Esophagus muscularis mucosa (tissue), 4 donors: ENCODE measurements at regions not wholly inside any gene's neighbourhood (a gene's known extent, or its start where the extent isn't known, plus 50 kb on each side); places are given as distances from the start of the nearest gene placed in this dataset.

Experiments
- DNase-seq: peaks from one replicate; pipeline ENCODE4 v3.0.0-alpha.2; 2017; ENCODE audit errors: extremely low spot score
- H3K27ac ChIP-seq, 4 donors: fragments of 200-600 bp; sonication (generic); replicated peaks in 1 of 4; 1 replicate in 3 of 4; 2 replicates in 1 of 4; pipeline ENCODE4 v1.5.1; 2016 to 2019; ENCODE audit warnings: mild to moderate bottlenecking in 1 of 4
- H3K27me3 ChIP-seq, 4 donors: fragments of 200-600 bp; sonication (generic); one replicate each; pipeline versions ENCODE4 v1.5.1 to v1.6.0; 2016 to 2019
- H3K36me3 ChIP-seq, 4 donors: fragments of 200-600 bp; sonication (generic); one replicate each; pipeline ENCODE4 v1.5.1; 2016 to 2019
- H3K4me1 ChIP-seq, 4 donors: fragments of 200-600 bp; sonication (generic); one replicate each; pipeline ENCODE4 v1.5.1; 2016 to 2019
- H3K4me3 ChIP-seq, 4 donors: fragments of 200-600 bp; sonication (generic); 1 replicate in 2 of 4; 2 replicates in 2 of 4; pipeline ENCODE4 v1.5.1; 2016 to 2019; ENCODE audit warnings: mild to moderate bottlenecking in 4 of 4, moderate library complexity in 1 of 4
- H3K9me3 ChIP-seq, 4 donors: fragments of 200-600 bp; sonication (generic); 1 replicate in 3 of 4; 2 replicates in 1 of 4; pipeline ENCODE4 v1.5.1; 2016 to 2019
- CTCF ChIP-seq, 3 experiments: fragments of 200-600 bp in 2 of 3; fragments of 450-650 bp in 1 of 3; sonication (generic) in 2 of 3; IDR thresholded peaks; one replicate each; pipeline ENCODE4 v1.5.1; 2017 to 2019; ENCODE audit warnings: antibody characterized with exemption in 3 of 3, mild to moderate bottlenecking in 2 of 3, moderate library complexity in 1 of 3
- EP300 ChIP-seq: sonication (generic); formaldehyde crosslinking; IDR thresholded peaks from one replicate; pipeline ENCODE4 v1.6.1; 2017; ENCODE audit warnings: antibody characterized with exemption
- POLR2A ChIP-seq: fragments of 450-650 bp; IDR thresholded peaks from one replicate; pipeline ENCODE4 v1.6.1; 2017; ENCODE audit warnings: antibody characterized with exemption, moderate library complexity, mild to moderate bottlenecking, low read depth
- POLR2AphosphoS5 ChIP-seq, 2 donors: sonication (generic); formaldehyde crosslinking; IDR thresholded peaks; one replicate each; pipeline ENCODE4 v1.6.1; 2017; ENCODE audit warnings: antibody characterized with exemption in 2 of 2
- WGBS: methylation state at CpG from one replicate; pipeline ENCODE4 v1.1.5; 2018; 5-methylcytosine and 5-hydroxymethylcytosine counted together
- intact Hi-C: fragments of 100-400 bp; cut with DNase I; formaldehyde crosslinking; loops from one replicate; pipeline ENCODE4 v1.15.1; 2023

- Histone ChIP-seq H3K4me3 (no peak overlapping the region), H3K4me1 (peaks cover 0 to 11% (median 8%) of the 10 kb centered on the region in 4 donors), H3K27ac (no peak overlapping the region), H3K9me3 (no peaks in the 10 kb centered on the region), H3K27me3 (peaks cover 0 to 9% (median 0%) of the 10 kb centered on the region in 4 donors), H3K36me3 (no peaks in the 10 kb centered on the region)
- WGBS: 88% methylated on average over 5 of the region's 5 CpGs
- intact Hi-C loops: no loop called here
- no peak for TF ChIP-seq POLR2AphosphoS5 (IDR thresholded peaks at IDR 0.05)
- TF ChIP-seq POLR2A: no peak
- no peak for TF ChIP-seq CTCF (IDR thresholded peaks at IDR 0.05)
- no peak for TF ChIP-seq EP300
- no peak for DNase-seq
Observed at GRCh38 chr9:78607853-78608252, 310.9 kb downstream of the PSAT1 start.

- DNase-seq: no peak
- H3K27ac ChIP-seq: no peak overlapping the region
- no peak overlapping the region for H3K4me3 ChIP-seq
- H3K9me3 ChIP-seq: no peaks in the 10 kb centered on the region
- intact Hi-C loops: no loop called here
- 83% methylated on average over 8 of the region's 8 CpGs for WGBS
- H3K36me3 ChIP-seq: no peaks in the 10 kb centered on the region
- peaks cover 0 to 11% (median 8%) of the 10 kb centered on the region in 4 donors for H3K4me1 ChIP-seq
- peaks cover 0 to 9% (median 0%) of the 10 kb centered on the region in 4 donors for H3K27me3 ChIP-seq
- TF ChIP-seq CTCF (IDR thresholded peaks at IDR 0.05) (no peak), POLR2A (no peak)
Observed at GRCh38 chr9:78609450-78609849, 312.5 kb downstream of the PSAT1 start.

GRCh38 chr9:78612091-78612490, 315.2 kb downstream of the PSAT1 start:
- Histone ChIP-seq H3K4me3 (no peak overlapping the region), H3K27me3 (peaks cover 0 to 9% (median 0%) of the 10 kb centered on the region in 4 donors), H3K27ac (no peak overlapping the region), H3K36me3 (no peaks in the 10 kb centered on the region), H3K9me3 (no peaks in the 10 kb centered on the region), H3K4me1 (no peaks in the 10 kb centered on the region)
- DNase-seq: no peak
- intact Hi-C loops: no loop called here
- WGBS: 69% methylated on average over 2 of the region's 2 CpGs
- TF ChIP-seq CTCF (IDR thresholded peaks at IDR 0.05) (no peak), EP300 (no peak), POLR2AphosphoS5 (IDR thresholded peaks at IDR 0.05) (no peak), POLR2A (no peak)

GRCh38 chr9:78613006-78613405, 316.1 kb downstream of the PSAT1 start:
- H3K9me3 ChIP-seq: no peaks in the 10 kb centered on the region
- intact Hi-C loops: no loop called here
- H3K27me3 ChIP-seq: peaks cover 0 to 9% (median 0%) of the 10 kb centered on the region in 4 donors
- 95% methylated on average over 3 of the region's 3 CpGs for WGBS
- no peaks in the 10 kb centered on the region for H3K36me3 ChIP-seq
- no peak for DNase-seq
- no peak overlapping the region for H3K4me3 ChIP-seq
- H3K27ac ChIP-seq: no peak overlapping the region
- H3K4me1 ChIP-seq: no peaks in the 10 kb centered on the region
- TF ChIP-seq CTCF (IDR thresholded peaks at IDR 0.05) (no peak), EP300 (no peak), POLR2A (no peak), POLR2AphosphoS5 (IDR thresholded peaks at IDR 0.05) (no peak)

DNA sequence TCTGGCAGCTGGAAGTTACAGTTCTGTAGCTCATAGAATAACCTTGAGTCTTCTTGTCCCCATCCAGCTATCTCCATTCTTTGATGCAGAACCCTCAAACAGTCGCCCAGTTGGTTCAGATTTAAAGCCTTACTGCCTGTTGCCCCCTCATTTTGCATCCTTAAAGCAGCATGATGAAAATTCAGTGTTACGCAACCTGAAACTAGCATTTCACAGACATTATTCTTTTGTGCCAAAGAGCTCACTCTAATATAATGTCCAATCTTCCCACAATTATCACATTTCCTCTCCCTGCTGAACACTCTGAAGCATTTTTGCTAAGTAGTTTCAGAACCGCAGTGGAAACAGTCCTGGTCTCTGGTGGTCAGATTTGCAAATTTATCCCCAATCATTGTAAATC, 318.0 kb downstream of the PSAT1 start:
- intact Hi-C loops: no loop called here
- TF ChIP-seq CTCF (IDR thresholded peaks at IDR 0.05): no peak
- no peak for TF ChIP-seq EP300
- TF ChIP-seq POLR2AphosphoS5 (IDR thresholded peaks at IDR 0.05): no peak
- no peak for TF ChIP-seq POLR2A
- Histone ChIP-seq H3K9me3 (no peaks in the 10 kb centered on the region), H3K36me3 (no peaks in the 10 kb centered on the region), H3K4me1 (no peaks in the 10 kb centered on the region), H3K27me3 (no peaks in the 10 kb centered on the region), H3K27ac (no peak overlapping the region), H3K4me3 (no peak overlapping the region)
- 82% methylated on average over 3 of the region's 3 CpGs for WGBS
- no peak for DNase-seq
